ENCODE measurements at regions not wholly inside any gene's neighbourhood (a gene's known extent, or its start where the extent isn't known, plus 50 kb on each side); places are given as distances from the start of the nearest gene placed in this dataset.

DNA sequence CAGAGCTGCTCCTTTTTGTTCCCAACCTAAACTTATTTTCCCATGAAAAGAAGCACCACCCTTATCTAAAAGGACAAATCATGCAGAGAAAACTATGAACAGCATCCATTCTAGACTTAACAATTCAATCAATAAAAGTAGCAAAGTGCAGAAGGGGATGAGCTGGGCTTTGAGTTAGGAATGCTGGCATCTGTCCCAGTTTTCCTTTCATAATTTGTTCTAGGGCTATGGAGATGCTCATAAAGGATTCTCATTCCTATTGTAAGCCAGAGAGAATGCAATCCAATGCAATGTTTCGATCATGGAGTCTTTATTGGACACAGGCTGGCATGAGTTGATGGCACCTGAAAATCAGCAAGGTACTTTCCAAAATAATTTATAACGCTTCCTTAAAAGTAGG, 330.6 kb downstream of the VPS13C start:
- no peak overlapping the region for H3K4me3 ChIP-seq
- peaks cover 30% of the 10 kb centered on the region for H3K27me3 ChIP-seq (ENCODE audit: low read depth)
- H3K9me3 ChIP-seq (replicated peaks), result no peaks in the 10 kb centered on the region
- no peak overlapping the region for H3K27ac ChIP-seq (replicated peaks)
- TF ChIP-seq, protein P1, sequence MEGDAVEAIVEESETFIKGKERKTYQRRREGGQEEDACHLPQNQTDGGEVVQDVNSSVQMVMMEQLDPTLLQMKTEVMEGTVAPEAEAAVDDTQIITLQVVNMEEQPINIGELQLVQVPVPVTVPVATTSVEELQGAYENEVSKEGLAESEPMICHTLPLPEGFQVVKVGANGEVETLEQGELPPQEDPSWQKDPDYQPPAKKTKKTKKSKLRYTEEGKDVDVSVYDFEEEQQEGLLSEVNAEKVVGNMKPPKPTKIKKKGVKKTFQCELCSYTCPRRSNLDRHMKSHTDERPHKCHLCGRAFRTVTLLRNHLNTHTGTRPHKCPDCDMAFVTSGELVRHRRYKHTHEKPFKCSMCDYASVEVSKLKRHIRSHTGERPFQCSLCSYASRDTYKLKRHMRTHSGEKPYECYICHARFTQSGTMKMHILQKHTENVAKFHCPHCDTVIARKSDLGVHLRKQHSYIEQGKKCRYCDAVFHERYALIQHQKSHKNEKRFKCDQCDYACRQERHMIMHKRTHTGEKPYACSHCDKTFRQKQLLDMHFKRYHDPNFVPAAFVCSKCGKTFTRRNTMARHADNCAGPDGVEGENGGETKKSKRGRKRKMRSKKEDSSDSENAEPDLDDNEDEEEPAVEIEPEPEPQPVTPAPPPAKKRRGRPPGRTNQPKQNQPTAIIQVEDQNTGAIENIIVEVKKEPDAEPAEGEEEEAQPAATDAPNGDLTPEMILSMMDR (IDR thresholded peaks at IDR 0.05; ENCODE audit: borderline replicate concordance), result no peak
- H3K36me3 ChIP-seq, result no peaks in the 10 kb centered on the region
- intact Hi-C loops (cut with micrococcal nuclease), result no loop called here
- no peak for DNase-seq
- H3K4me1 ChIP-seq, result no peaks in the 10 kb centered on the region

DNA sequence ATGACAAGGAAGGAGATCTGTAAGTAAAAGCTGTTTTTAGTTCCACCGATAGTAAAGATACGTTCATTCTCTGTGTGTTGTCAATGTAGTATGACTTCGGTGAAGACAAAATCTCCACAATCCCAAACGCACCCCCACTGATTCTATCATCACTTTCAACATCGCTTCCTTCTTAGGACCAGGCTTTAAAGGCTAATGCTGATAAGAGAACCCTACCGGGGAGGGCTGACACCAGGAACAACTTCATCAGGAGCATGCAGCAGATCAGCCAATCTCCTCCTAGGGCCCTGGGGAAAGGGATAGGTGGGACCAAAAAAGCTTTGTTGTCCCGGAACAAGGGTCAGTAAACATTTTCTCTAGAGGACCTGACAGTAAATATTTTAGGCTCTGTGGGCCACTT, 334.1 kb downstream of the VPS13C start:
- no peaks in the 10 kb centered on the region for H3K36me3 ChIP-seq
- H3K27ac ChIP-seq (replicated peaks), result no peak overlapping the region
- H3K4me1 ChIP-seq, result no peaks in the 10 kb centered on the region
- no peak for DNase-seq
- intact Hi-C loops (cut with micrococcal nuclease), result no loop called here
- no peaks in the 10 kb centered on the region for H3K9me3 ChIP-seq (replicated peaks)
- peaks cover 46% of the 10 kb centered on the region for H3K27me3 ChIP-seq (ENCODE audit: low read depth)
- TF ChIP-seq, protein P1 (IDR thresholded peaks at IDR 0.05; ENCODE audit: borderline replicate concordance), result no peak
- no peak overlapping the region for H3K4me3 ChIP-seq

DNA sequence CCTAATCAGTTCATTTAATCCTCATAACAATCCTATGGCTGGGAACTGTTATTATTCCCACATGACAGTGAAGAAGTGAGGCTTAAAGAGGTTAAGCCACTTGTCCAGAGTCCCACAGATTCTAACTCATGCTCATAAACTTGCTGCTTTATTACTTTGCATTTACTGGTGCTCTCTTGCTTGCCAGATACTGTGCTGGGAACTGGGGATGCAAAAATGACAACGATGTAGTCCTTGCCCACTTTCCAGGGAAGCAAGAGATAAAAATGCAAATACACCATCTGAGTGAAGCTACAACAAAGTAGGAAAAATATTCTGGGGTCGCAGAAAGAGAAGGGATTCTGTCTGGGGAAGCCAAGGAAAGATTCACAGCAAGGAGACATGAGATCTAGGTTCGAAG, 335.0 kb downstream of the VPS13C start:
- DNase-seq, result no peak
- Histone ChIP-seq H3K36me3 (no peaks in the 10 kb centered on the region), H3K4me3 (no peak overlapping the region), H3K9me3 (replicated peaks) (no peaks in the 10 kb centered on the region), H3K4me1 (no peaks in the 10 kb centered on the region), H3K27ac (replicated peaks) (no peak overlapping the region), H3K27me3 (ENCODE audit: low read depth) (peaks cover 51% of the 10 kb centered on the region)
- TF ChIP-seq, protein P1 (IDR thresholded peaks at IDR 0.05; ENCODE audit: borderline replicate concordance), result no peak
- intact Hi-C loops (cut with micrococcal nuclease), result no loop called here

DNA sequence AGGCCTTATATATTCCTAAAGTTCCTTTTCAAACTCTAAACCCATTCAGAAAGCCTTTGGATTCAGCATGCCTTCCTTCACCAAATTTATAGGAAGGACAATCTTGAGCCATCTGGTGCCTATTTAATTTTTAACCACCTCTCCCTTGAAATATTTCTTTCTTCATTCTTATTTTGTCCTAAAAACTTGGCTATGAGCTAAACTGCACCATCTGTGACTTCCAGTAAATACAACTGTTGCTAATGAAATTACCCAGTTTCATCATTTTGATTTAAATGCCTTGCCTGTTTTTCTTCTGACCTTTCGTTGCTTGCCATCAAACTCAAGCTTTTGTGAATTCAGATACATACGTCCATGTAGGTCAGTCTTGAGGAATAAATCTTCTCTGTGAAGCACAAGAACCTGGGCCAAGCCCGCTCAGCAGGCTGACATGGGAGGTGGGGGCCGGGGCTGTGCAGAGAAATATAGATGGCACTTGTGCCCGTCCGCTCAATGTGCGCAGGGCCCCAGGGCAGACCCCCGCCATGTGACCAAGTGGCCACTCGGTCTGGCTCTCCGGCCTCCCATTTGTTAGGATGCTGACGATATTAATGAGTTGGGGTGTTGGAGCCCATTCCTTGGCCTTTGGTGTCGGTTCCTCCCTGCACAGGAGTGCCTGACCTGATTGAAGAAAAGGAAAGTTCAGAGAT, 335.9 kb downstream of the VPS13C start:
- H3K9me3 ChIP-seq (replicated peaks), result no peaks in the 10 kb centered on the region
- H3K27me3 ChIP-seq (ENCODE audit: low read depth), result peaks cover 51% of the 10 kb centered on the region
- DNase-seq, result no peak
- TF ChIP-seq, protein P1 (IDR thresholded peaks at IDR 0.05; ENCODE audit: borderline replicate concordance), result no peak
- intact Hi-C loops (cut with micrococcal nuclease), result no loop called here
- no peaks in the 10 kb centered on the region for H3K36me3 ChIP-seq
- H3K4me3 ChIP-seq, result no peak overlapping the region
- H3K4me1 ChIP-seq, result no peaks in the 10 kb centered on the region
- H3K27ac ChIP-seq (replicated peaks), result no peak overlapping the region

DNA sequence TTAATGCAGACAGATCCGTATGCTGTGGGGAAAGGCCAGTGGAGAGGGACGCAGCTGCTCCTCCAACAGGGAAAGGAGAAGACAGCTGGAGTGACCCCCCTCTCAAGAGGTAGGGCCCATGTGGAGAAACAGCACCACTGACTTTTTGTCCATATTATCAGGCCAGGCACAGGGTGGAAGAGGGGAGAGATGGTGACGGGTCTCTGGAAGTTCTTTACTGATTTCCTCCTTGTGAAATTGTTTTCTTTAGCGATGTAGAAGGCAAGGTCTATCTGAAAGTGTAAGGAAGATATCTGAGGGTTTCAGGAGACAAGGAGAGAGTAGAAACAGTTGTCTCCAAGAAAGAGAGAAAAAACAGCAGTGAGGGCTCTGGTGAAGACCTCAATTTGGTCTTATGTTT, 338.8 kb downstream of the VPS13C start:
- DNase-seq, result no peak
- Histone ChIP-seq H3K9me3 (replicated peaks) (no peaks in the 10 kb centered on the region), H3K4me3 (no peak overlapping the region), H3K36me3 (no peaks in the 10 kb centered on the region), H3K27ac (replicated peaks) (no peak overlapping the region), H3K27me3 (ENCODE audit: low read depth) (peaks cover 58% of the 10 kb centered on the region), H3K4me1 (no peaks in the 10 kb centered on the region)
- intact Hi-C loops (cut with micrococcal nuclease), result no loop called here
- TF ChIP-seq, protein P1 (IDR thresholded peaks at IDR 0.05; ENCODE audit: borderline replicate concordance), result no peak

All from left ventricle myocardium inferior (tissue), 1 donor.